ENCODE measurements at regions not wholly inside any gene's neighbourhood (a gene's known extent, or its start where the extent isn't known, plus 50 kb on each side); places are given as distances from the start of the nearest gene placed in this dataset.

GRCh38 chr1:17919525-17920439, 164.6 kb downstream of the ACTL8 start:
- TF ChIP-seq CTCF (IDR thresholded peaks at IDR 0.05) (no peak), POLR2A (IDR thresholded peaks at IDR 0.05; ENCODE audit: low read depth) (no peak)
